ENCODE measurements at regions not wholly inside any gene's neighbourhood (a gene's known extent, or its start where the extent isn't known, plus 50 kb on each side); places are given as distances from the start of the nearest gene placed in this dataset.

DNA sequence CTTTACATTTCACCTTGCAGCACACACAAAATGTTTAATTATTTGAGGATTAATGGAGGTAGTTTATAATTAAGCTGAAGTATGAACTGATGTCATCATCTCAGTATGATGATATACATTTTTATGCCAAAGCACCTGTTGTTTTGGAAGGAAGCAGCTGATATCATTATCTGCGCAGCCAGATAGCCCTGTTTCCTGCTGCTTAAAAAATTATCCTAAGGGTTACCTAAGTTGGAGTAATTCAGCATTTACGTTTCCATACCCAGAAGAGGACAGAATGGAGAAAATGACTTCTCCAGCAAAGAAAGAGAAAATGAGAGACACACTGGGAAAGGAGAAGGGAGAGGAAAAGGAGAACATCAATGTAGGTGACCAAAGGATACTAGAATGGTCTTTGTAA lies 370.3 kb upstream of the PLSCR5 start:
- no peaks in the 10 kb centered on the region for H3K27me3 Mint-ChIP-seq (ENCODE audit: insufficient read depth, low read depth, poor library complexity)
- DNase-seq (ENCODE audit: low spot score) (no peak), ATAC-seq (no peak)
- no peak overlapping the region for H3K27ac Mint-ChIP-seq
- Histone ChIP-seq H3K79me2 (replicated peaks; ENCODE audit: insufficient read depth) (no peaks in the 10 kb centered on the region), H2AFZ (no peak overlapping the region), H3K4me3 (no peak overlapping the region), H3K4me2 (no peak overlapping the region), H3K27ac (ENCODE audit: low read depth) (no peak overlapping the region), H3K27me3 (ENCODE audit: insufficient read depth) (no peaks in the 10 kb centered on the region), H4K20me1 (replicated peaks; ENCODE audit: insufficient read depth) (no peaks in the 10 kb centered on the region), H3K4me1 (ENCODE audit: insufficient read depth) (no peaks in the 10 kb centered on the region), H3F3A (replicated peaks; ENCODE audit: low read depth) (no peaks in the 10 kb centered on the region), H3K9me2 (ENCODE audit: insufficient read depth) (no peaks in the 10 kb centered on the region), H3K36me3 (ENCODE audit: insufficient read depth) (no peaks in the 10 kb centered on the region)
- H3K4me3 Mint-ChIP-seq = no peak overlapping the region
- H3K9me3 Mint-ChIP-seq = no peaks in the 10 kb centered on the region
- peaks cover 7% of the 10 kb centered on the region; the same call in 2 of the 3 replicates for H3K4me1 Mint-ChIP-seq
- TF ChIP-seq EZH2phosphoT487 (IDR thresholded peaks at IDR 0.05; ENCODE audit: unreplicated experiment) (no peak), EZH2 (IDR thresholded peaks at IDR 0.05; ENCODE audit: low read depth, unreplicated experiment) (no peak), CREB1 (CRISPR knock-in tag; IDR thresholded peaks at IDR 0.05; ENCODE audit: low read depth) (no peak), POLR2AphosphoS5 (IDR thresholded peaks at IDR 0.05; ENCODE audit: low read depth) (no peak), JUNB (IDR thresholded peaks at IDR 0.05; ENCODE audit: unreplicated experiment) (no peak), NANOG (IDR thresholded peaks at IDR 0.05; ENCODE audit: borderline replicate concordance) (no peak), ZNF114 (CRISPR knock-in tag; IDR thresholded peaks at IDR 0.05) (no peak), ZNF331 (CRISPR knock-in tag; IDR thresholded peaks at IDR 0.05; ENCODE audit: low read depth) (no peak), STAT1 (IDR thresholded peaks at IDR 0.05; ENCODE audit: unreplicated experiment) (no peak)
- TF ChIP-seq, protein P1, sequence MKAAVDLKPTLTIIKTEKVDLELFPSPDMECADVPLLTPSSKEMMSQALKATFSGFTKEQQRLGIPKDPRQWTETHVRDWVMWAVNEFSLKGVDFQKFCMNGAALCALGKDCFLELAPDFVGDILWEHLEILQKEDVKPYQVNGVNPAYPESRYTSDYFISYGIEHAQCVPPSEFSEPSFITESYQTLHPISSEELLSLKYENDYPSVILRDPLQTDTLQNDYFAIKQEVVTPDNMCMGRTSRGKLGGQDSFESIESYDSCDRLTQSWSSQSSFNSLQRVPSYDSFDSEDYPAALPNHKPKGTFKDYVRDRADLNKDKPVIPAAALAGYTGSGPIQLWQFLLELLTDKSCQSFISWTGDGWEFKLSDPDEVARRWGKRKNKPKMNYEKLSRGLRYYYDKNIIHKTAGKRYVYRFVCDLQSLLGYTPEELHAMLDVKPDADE (IDR thresholded peaks at IDR 0.05) = no peak
- TF ChIP-seq, protein P2, sequence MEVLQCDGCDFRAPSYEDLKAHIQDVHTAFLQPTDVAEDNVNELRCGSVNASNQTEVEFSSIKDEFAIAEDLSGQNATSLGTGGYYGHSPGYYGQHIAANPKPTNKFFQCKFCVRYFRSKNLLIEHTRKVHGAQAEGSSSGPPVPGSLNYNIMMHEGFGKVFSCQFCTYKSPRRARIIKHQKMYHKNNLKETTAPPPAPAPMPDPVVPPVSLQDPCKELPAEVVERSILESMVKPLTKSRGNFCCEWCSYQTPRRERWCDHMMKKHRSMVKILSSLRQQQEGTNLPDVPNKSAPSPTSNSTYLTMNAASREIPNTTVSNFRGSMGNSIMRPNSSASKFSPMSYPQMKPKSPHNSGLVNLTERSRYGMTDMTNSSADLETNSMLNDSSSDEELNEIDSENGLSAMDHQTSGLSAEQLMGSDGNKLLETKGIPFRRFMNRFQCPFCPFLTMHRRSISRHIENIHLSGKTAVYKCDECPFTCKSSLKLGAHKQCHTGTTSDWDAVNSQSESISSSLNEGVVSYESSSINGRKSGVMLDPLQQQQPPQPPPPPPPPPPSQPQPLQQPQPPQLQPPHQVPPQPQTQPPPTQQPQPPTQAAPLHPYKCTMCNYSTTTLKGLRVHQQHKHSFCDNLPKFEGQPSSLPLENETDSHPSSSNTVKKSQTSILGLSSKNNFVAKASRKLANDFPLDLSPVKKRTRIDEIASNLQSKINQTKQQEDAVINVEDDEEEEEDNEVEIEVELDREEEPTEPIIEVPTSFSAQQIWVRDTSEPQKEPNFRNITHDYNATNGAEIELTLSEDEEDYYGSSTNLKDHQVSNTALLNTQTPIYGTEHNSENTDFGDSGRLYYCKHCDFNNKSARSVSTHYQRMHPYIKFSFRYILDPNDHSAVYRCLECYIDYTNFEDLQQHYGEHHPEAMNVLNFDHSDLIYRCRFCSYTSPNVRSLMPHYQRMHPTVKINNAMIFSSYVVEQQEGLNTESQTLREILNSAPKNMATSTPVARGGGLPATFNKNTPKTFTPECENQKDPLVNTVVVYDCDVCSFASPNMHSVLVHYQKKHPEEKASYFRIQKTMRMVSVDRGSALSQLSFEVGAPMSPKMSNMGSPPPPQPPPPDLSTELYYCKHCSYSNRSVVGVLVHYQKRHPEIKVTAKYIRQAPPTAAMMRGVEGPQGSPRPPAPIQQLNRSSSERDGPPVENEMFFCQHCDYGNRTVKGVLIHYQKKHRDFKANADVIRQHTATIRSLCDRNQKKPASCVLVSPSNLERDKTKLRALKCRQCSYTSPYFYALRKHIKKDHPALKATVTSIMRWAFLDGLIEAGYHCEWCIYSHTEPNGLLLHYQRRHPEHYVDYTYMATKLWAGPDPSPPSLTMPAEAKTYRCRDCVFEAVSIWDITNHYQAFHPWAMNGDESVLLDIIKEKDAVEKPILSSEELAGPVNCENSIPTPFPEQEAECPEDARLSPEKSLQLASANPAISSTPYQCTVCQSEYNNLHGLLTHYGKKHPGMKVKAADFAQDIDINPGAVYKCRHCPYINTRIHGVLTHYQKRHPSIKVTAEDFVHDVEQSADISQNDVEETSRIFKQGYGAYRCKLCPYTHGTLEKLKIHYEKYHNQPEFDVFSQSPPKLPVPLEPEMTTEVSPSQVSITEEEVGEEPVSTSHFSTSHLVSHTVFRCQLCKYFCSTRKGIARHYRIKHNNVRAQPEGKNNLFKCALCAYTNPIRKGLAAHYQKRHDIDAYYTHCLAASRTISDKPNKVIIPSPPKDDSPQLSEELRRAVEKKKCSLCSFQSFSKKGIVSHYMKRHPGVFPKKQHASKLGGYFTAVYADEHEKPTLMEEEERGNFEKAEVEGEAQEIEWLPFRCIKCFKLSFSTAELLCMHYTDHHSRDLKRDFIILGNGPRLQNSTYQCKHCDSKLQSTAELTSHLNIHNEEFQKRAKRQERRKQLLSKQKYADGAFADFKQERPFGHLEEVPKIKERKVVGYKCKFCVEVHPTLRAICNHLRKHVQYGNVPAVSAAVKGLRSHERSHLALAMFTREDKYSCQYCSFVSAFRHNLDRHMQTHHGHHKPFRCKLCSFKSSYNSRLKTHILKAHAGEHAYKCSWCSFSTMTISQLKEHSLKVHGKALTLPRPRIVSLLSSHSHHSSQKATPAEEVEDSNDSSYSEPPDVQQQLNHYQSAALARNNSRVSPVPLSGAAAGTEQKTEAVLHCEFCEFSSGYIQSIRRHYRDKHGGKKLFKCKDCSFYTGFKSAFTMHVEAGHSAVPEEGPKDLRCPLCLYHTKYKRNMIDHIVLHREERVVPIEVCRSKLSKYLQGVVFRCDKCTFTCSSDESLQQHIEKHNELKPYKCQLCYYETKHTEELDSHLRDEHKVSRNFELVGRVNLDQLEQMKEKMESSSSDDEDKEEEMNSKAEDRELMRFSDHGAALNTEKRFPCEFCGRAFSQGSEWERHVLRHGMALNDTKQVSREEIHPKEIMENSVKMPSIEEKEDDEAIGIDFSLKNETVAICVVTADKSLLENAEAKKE (CRISPR knock-in tag; IDR thresholded peaks at IDR 0.05) = no peak
- TF ChIP-seq, protein P3, sequence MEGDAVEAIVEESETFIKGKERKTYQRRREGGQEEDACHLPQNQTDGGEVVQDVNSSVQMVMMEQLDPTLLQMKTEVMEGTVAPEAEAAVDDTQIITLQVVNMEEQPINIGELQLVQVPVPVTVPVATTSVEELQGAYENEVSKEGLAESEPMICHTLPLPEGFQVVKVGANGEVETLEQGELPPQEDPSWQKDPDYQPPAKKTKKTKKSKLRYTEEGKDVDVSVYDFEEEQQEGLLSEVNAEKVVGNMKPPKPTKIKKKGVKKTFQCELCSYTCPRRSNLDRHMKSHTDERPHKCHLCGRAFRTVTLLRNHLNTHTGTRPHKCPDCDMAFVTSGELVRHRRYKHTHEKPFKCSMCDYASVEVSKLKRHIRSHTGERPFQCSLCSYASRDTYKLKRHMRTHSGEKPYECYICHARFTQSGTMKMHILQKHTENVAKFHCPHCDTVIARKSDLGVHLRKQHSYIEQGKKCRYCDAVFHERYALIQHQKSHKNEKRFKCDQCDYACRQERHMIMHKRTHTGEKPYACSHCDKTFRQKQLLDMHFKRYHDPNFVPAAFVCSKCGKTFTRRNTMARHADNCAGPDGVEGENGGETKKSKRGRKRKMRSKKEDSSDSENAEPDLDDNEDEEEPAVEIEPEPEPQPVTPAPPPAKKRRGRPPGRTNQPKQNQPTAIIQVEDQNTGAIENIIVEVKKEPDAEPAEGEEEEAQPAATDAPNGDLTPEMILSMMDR (conservative IDR thresholded peaks at IDR 0.05; ENCODE audit: low read depth in 2 of 2) = no peak
- TF ChIP-seq, protein P4, sequence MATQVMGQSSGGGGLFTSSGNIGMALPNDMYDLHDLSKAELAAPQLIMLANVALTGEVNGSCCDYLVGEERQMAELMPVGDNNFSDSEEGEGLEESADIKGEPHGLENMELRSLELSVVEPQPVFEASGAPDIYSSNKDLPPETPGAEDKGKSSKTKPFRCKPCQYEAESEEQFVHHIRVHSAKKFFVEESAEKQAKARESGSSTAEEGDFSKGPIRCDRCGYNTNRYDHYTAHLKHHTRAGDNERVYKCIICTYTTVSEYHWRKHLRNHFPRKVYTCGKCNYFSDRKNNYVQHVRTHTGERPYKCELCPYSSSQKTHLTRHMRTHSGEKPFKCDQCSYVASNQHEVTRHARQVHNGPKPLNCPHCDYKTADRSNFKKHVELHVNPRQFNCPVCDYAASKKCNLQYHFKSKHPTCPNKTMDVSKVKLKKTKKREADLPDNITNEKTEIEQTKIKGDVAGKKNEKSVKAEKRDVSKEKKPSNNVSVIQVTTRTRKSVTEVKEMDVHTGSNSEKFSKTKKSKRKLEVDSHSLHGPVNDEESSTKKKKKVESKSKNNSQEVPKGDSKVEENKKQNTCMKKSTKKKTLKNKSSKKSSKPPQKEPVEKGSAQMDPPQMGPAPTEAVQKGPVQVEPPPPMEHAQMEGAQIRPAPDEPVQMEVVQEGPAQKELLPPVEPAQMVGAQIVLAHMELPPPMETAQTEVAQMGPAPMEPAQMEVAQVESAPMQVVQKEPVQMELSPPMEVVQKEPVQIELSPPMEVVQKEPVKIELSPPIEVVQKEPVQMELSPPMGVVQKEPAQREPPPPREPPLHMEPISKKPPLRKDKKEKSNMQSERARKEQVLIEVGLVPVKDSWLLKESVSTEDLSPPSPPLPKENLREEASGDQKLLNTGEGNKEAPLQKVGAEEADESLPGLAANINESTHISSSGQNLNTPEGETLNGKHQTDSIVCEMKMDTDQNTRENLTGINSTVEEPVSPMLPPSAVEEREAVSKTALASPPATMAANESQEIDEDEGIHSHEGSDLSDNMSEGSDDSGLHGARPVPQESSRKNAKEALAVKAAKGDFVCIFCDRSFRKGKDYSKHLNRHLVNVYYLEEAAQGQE (IDR thresholded peaks at IDR 0.05; ENCODE audit: unreplicated experiment) = no peak
- H3K36me3 Mint-ChIP-seq (ENCODE audit: low read depth) = no peaks in the 10 kb centered on the region
